SHP77 (cell line): ENCODE measurements at regions not wholly inside any gene's neighbourhood (a gene's known extent, or its start where the extent isn't known, plus 50 kb on each side); places are given as distances from the start of the nearest gene placed in this dataset.
"Not testable (repeated sequence)": the region's sequence is repeated elsewhere in the genome, so short reads cannot be mapped to it uniquely, and the experiment has no call there.

Source experiments
- DNase-seq, 2 experiments: peaks; one replicate each; lab custom pipeline; 2025; lab: John Stamatoyannopoulos, UW

GRCh38 chr7:52355053-52355452 is 680.4 kb upstream of the POM121L12 start:
- no peak for DNase-seq

GRCh38 chr7:52352013-52352981 is 683.1 kb upstream of the POM121L12 start:
- no peak for DNase-seq

GRCh38 chr7:52344015-52344414 is 691.4 kb upstream of the POM121L12 start:
- no peak for DNase-seq

- no peak for DNase-seq
Observed at GRCh38 chr7:52340067-52340466, 695.4 kb upstream of the POM121L12 start.

GRCh38 chr7:52328328-52328727 is 707.1 kb upstream of the POM121L12 start:
- not testable (repeated sequence) for DNase-seq

GRCh38 chr7:52325237-52325636 is 710.2 kb upstream of the POM121L12 start:
- DNase-seq: no peak

GRCh38 chr7:52323202-52323746 is 712.2 kb upstream of the POM121L12 start:
- DNase-seq: no peak

GRCh38 chr7:52320610-52321009 is 714.8 kb upstream of the POM121L12 start:
- no peak for DNase-seq

- no peak for DNase-seq
Observed at GRCh38 chr7:52317921-52318320, 717.5 kb upstream of the POM121L12 start.

GRCh38 chr7:52311886-52312285 is 723.5 kb upstream of the POM121L12 start:
- DNase-seq: no peak

- DNase-seq: no peak
Observed at GRCh38 chr7:52309631-52310030, 725.8 kb upstream of the POM121L12 start.

GRCh38 chr7:52302765-52303520 is 732.5 kb upstream of the POM121L12 start:
- no peak for DNase-seq

GRCh38 chr7:52297128-52297527 is 738.3 kb upstream of the POM121L12 start:
- no peak for DNase-seq

GRCh38 chr7:52294942-52295341 is 740.5 kb upstream of the POM121L12 start:
- DNase-seq: no peak

- DNase-seq: no peak
Observed at GRCh38 chr7:52289247-52289646, 746.2 kb upstream of the POM121L12 start.

- DNase-seq: no peak
Observed at GRCh38 chr7:52287698-52288097, 747.7 kb upstream of the POM121L12 start.

GRCh38 chr7:52285689-52286088 is 749.7 kb upstream of the POM121L12 start:
- no peak for DNase-seq

- DNase-seq: no peak
Observed at GRCh38 chr7:52283335-52283734, 752.1 kb upstream of the POM121L12 start.

- DNase-seq: no peak
Observed at GRCh38 chr7:52273685-52274610, 761.5 kb upstream of the POM121L12 start.

GRCh38 chr7:52271703-52272102 is 763.7 kb upstream of the POM121L12 start:
- DNase-seq: peak in 1 of 2 experiments; percentile 7

GRCh38 chr7:52270301-52270700 is 765.1 kb upstream of the POM121L12 start:
- no peak for DNase-seq

- DNase-seq: no peak
Observed at GRCh38 chr7:52269669-52270068, 765.8 kb upstream of the POM121L12 start.
